ENCODE measurements at regions not wholly inside any gene's neighbourhood (a gene's known extent, or its start where the extent isn't known, plus 50 kb on each side); places are given as distances from the start of the nearest gene placed in this dataset.
"Not testable (repeated sequence)": the region's sequence is repeated elsewhere in the genome, so short reads cannot be mapped to it uniquely, and the experiment has no call there.

- H3K4me3 ChIP-seq (ENCODE audit: low read length), result no peak overlapping the region
- Mint-ChIP-seq H3K4me3 (no peak overlapping the region), H3K9me3 (peaks cover 0 to 14% (median 4%) of the 10 kb centered on the region in 5 donors), H3K36me3 (no peaks in the 10 kb centered on the region), H3K4me1 (no peaks in the 10 kb centered on the region), H3K27ac (no peak overlapping the region), H3K27me3 (no peaks in the 10 kb centered on the region)
- ChIA-PET POLR2A (no interaction called here), CTCF (no interaction called here)
- H3K27me3 ChIP-seq (ENCODE audit: insufficient read depth, low read length, poor library complexity, severe bottlenecking), result no peaks in the 10 kb centered on the region
- H3K9me3 ChIP-seq (ENCODE audit: low read length), result no peaks in the 10 kb centered on the region
- H3K27ac ChIP-seq (ENCODE audit: low read depth, low read length), result no peak overlapping the region
- no peak for DNase-seq
- H3K4me1 ChIP-seq (ENCODE audit: insufficient read depth, low read length), result no peaks in the 10 kb centered on the region
- no peaks in the 10 kb centered on the region for H3K36me3 ChIP-seq (ENCODE audit: insufficient read depth, low read length)
Measured at GRCh38 chr3:5710718-5711117, 523.2 kb downstream of the EDEM1 start.

DNA sequence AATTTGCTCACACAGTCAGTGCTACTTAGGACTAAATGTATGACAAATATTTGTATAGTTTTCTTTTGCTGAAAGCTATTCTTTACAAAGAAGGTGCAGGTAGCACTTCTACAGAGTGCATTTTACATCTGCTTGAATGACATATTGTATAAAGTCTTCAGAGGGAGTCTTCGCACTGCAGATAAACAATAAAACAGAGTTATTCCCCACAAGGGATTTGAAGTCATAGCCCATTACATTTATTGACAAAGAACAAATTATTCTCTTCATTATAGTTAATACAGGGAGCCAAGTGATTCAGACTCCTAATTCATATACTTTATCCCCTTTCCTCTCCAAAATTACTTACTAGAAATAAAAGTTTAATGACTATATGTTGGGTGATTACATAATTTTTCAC, 529.7 kb downstream of the EDEM1 start:
- Mint-ChIP-seq H3K36me3 (no peaks in the 10 kb centered on the region), H3K27me3 (peaks cover 0 to 2% of the 10 kb centered on the region in 2 donors), H3K9me3 (peaks cover 0 to 15% (median 10%) of the 10 kb centered on the region in 5 donors), H3K4me1 (no peaks in the 10 kb centered on the region), H3K27ac (no peak overlapping the region), H3K4me3 (no peak overlapping the region)
- DNase-seq, result no peak
- Histone ChIP-seq H3K4me3 (ENCODE audit: low read length) (no peak overlapping the region), H3K4me1 (ENCODE audit: insufficient read depth, low read length) (no peaks in the 10 kb centered on the region), H3K36me3 (ENCODE audit: insufficient read depth, low read length) (no peaks in the 10 kb centered on the region), H3K27me3 (ENCODE audit: insufficient read depth, low read length, poor library complexity, severe bottlenecking) (no peaks in the 10 kb centered on the region), H3K27ac (ENCODE audit: low read depth, low read length) (no peak overlapping the region), H3K9me3 (ENCODE audit: low read length) (no peaks in the 10 kb centered on the region)
- POLR2A ChIA-PET, result no interaction called here
- CTCF ChIA-PET, result no interaction called here

DNA sequence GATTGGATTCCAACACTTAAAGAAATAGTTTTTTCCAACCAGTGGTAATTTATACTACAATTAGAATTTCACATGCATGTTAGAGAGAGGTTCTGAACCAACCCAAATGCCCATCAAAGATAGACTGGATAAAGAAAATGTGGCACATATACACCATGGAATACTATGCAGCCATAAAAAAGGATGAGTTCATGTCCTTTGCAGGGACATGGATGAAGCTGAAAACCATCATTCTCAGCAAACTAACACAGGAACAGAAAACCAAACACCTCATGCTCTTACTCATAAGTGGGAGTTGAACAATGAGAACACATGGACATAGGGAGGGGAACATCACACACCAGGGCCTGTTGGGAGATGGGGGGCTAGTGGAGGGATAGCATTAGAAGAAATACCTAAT, 532.2 kb downstream of the EDEM1 start:
- POLR2A ChIA-PET; H3K4me3 ChIP-seq (ENCODE audit: low read length): not testable (repeated sequence)

GRCh38 chr3:5725801-5726200, 538.3 kb downstream of the EDEM1 start:
- Histone ChIP-seq H3K36me3 (ENCODE audit: insufficient read depth, low read length) (no peaks in the 10 kb centered on the region), H3K27me3 (ENCODE audit: insufficient read depth, low read length, poor library complexity, severe bottlenecking) (no peaks in the 10 kb centered on the region), H3K27ac (ENCODE audit: low read depth, low read length) (no peak overlapping the region), H3K9me3 (ENCODE audit: low read length) (no peaks in the 10 kb centered on the region), H3K4me3 (ENCODE audit: low read length) (no peak overlapping the region), H3K4me1 (ENCODE audit: insufficient read depth, low read length) (no peaks in the 10 kb centered on the region)
- no peak for DNase-seq
- Mint-ChIP-seq H3K9me3 (peaks cover 0 to 11% (median 0%) of the 10 kb centered on the region in 5 donors), H3K4me1 (no peaks in the 10 kb centered on the region), H3K27ac (no peak overlapping the region), H3K36me3 (no peaks in the 10 kb centered on the region), H3K27me3 (peaks cover 0 to under 1% of the 10 kb centered on the region in 2 donors), H3K4me3 (no peak overlapping the region)
- CTCF ChIA-PET, result no interaction called here
- POLR2A ChIA-PET, result no interaction called here

More for the DNA sequence above, 532.2 kb downstream of the EDEM1 start:
- CTCF ChIA-PET; H3K27ac ChIP-seq (ENCODE audit: low read depth, low read length); H3K36me3 Mint-ChIP-seq; H3K4me1 ChIP-seq (ENCODE audit: insufficient read depth, low read length); H3K36me3 ChIP-seq (ENCODE audit: insufficient read depth, low read length); H3K4me1 Mint-ChIP-seq; H3K4me3 Mint-ChIP-seq; H3K27me3 ChIP-seq (ENCODE audit: insufficient read depth, low read length, poor library complexity, severe bottlenecking); DNase-seq; H3K27ac Mint-ChIP-seq; H3K27me3 Mint-ChIP-seq; H3K9me3 ChIP-seq (ENCODE audit: low read length): not testable (repeated sequence)
- H3K9me3 Mint-ChIP-seq, result peaks cover 0 to 12% (median 10%) of the 10 kb centered on the region in 5 donors

DNA sequence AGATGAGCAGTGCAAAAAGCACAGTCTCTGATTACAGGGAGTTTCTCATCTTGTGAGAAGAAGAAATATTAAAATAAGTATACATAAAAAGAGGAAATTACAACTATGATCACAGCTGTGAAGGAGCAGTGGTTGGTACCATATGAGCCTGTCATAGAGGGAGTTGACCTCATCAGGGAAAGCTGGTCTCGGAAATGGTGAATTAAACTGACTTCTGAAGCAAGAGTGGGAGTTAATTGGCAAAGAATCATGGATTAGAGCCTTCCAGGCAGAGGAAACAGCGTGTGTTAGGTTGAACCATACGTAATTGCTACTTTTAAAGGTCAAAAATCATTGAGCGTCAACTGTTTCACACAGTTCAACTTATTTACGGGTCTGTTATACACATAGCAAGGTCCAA, 539.1 kb downstream of the EDEM1 start:
- H3K27me3 Mint-ChIP-seq, result no peaks in the 10 kb centered on the region
- no peak overlapping the region for H3K27ac Mint-ChIP-seq
- Histone ChIP-seq H3K9me3 (ENCODE audit: low read length) (no peaks in the 10 kb centered on the region), H3K27me3 (ENCODE audit: insufficient read depth, low read length, poor library complexity, severe bottlenecking) (no peaks in the 10 kb centered on the region), H3K36me3 (ENCODE audit: insufficient read depth, low read length) (no peaks in the 10 kb centered on the region), H3K4me3 (ENCODE audit: low read length) (no peak overlapping the region), H3K27ac (ENCODE audit: low read depth, low read length) (no peak overlapping the region), H3K4me1 (ENCODE audit: insufficient read depth, low read length) (no peaks in the 10 kb centered on the region)
- no peak overlapping the region for H3K4me3 Mint-ChIP-seq
- H3K9me3 Mint-ChIP-seq, result peaks cover 0 to 13% (median 0%) of the 10 kb centered on the region in 5 donors
- ChIA-PET CTCF (no interaction called here), POLR2A (no interaction called here)
- no peak for DNase-seq
- no peaks in the 10 kb centered on the region for H3K36me3 Mint-ChIP-seq
- H3K4me1 Mint-ChIP-seq, result no peaks in the 10 kb centered on the region

GRCh38 chr3:5727743-5728484, 540.4 kb downstream of the EDEM1 start:
- no peaks in the 10 kb centered on the region for H3K4me1 ChIP-seq (ENCODE audit: insufficient read depth, low read length)
- no peak for DNase-seq
- no peaks in the 10 kb centered on the region for H3K27me3 ChIP-seq (ENCODE audit: insufficient read depth, low read length, poor library complexity, severe bottlenecking)
- no peak overlapping the region for H3K4me3 Mint-ChIP-seq
- H3K36me3 Mint-ChIP-seq, result no peaks in the 10 kb centered on the region
- H3K4me1 Mint-ChIP-seq, result no peaks in the 10 kb centered on the region
- no peak overlapping the region for H3K27ac Mint-ChIP-seq
- CTCF ChIA-PET, result no interaction called here
- H3K36me3 ChIP-seq (ENCODE audit: insufficient read depth, low read length), result no peaks in the 10 kb centered on the region
- H3K9me3 Mint-ChIP-seq, result peaks cover 0 to 13% (median 0%) of the 10 kb centered on the region in 5 donors
- no peak overlapping the region for H3K27ac ChIP-seq (ENCODE audit: low read depth, low read length)
- H3K27me3 Mint-ChIP-seq, result no peaks in the 10 kb centered on the region
- no peak overlapping the region for H3K4me3 ChIP-seq (ENCODE audit: low read length)
- POLR2A ChIA-PET, result no interaction called here
- no peaks in the 10 kb centered on the region for H3K9me3 ChIP-seq (ENCODE audit: low read length)

DNA sequence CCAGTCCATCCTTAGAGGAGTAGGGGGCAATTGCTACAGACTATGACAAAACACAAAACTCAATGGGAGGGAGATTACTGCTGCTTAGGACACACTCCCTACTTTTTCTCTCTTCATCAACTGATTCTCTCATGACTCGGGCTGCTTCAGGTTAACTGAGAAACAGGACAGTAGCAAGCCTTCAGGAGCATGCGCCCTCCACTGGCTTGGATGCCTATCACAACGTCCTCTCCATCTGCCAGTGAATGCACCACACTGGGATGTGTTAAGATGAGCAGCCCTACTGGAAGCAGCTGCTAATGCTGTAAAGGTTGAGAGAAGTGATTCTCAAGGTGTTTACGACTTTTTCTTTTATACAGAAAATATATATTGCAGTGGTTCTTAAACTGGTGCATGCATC, 542.3 kb downstream of the EDEM1 start:
- H3K27ac Mint-ChIP-seq, result no peak overlapping the region
- Histone ChIP-seq H3K27ac (ENCODE audit: low read depth, low read length) (no peak overlapping the region), H3K27me3 (ENCODE audit: insufficient read depth, low read length, poor library complexity, severe bottlenecking) (no peaks in the 10 kb centered on the region), H3K9me3 (ENCODE audit: low read length) (no peaks in the 10 kb centered on the region), H3K4me1 (ENCODE audit: insufficient read depth, low read length) (no peaks in the 10 kb centered on the region), H3K36me3 (ENCODE audit: insufficient read depth, low read length) (no peaks in the 10 kb centered on the region), H3K4me3 (ENCODE audit: low read length) (no peak overlapping the region)
- H3K9me3 Mint-ChIP-seq, result peaks cover 0 to 16% (median 0%) of the 10 kb centered on the region in 5 donors
- no peaks in the 10 kb centered on the region for H3K27me3 Mint-ChIP-seq
- no peak for DNase-seq
- no peak overlapping the region for H3K4me3 Mint-ChIP-seq
- CTCF ChIA-PET, result no interaction called here
- no peaks in the 10 kb centered on the region for H3K4me1 Mint-ChIP-seq
- POLR2A ChIA-PET, result no interaction called here
- H3K36me3 Mint-ChIP-seq, result no peaks in the 10 kb centered on the region

DNA sequence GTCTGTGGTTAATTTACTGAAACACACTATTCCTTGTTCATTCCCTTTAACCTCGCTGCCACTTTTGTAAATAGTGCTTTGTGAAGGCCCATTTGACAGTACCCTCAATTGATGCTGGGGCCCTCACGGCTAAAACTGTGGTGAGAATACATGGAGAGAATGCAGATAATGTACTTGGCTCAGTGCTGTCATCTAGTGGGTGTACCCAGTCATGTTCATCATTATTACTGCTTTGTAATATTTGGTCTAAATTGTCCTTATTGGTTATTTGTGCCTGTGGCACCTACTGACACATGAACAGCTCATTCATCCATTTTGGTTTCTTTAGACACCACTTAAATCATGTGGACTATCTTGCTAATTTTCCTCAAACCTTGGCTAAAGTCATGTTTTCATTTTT, 543.6 kb downstream of the EDEM1 start:
- Mint-ChIP-seq H3K4me3 (no peak overlapping the region), H3K27me3 (no peaks in the 10 kb centered on the region), H3K36me3 (no peaks in the 10 kb centered on the region), H3K9me3 (peaks cover 0 to 14% (median 0%) of the 10 kb centered on the region in 5 donors), H3K4me1 (no peaks in the 10 kb centered on the region), H3K27ac (no peak overlapping the region)
- CTCF ChIA-PET, result no interaction called here
- H3K36me3 ChIP-seq (ENCODE audit: insufficient read depth, low read length), result no peaks in the 10 kb centered on the region
- H3K4me3 ChIP-seq (ENCODE audit: low read length), result no peak overlapping the region
- DNase-seq, result no peak
- H3K27ac ChIP-seq (ENCODE audit: low read depth, low read length), result no peak overlapping the region
- POLR2A ChIA-PET, result no interaction called here
- no peaks in the 10 kb centered on the region for H3K27me3 ChIP-seq (ENCODE audit: insufficient read depth, low read length, poor library complexity, severe bottlenecking)
- no peaks in the 10 kb centered on the region for H3K4me1 ChIP-seq (ENCODE audit: insufficient read depth, low read length)
- no peaks in the 10 kb centered on the region for H3K9me3 ChIP-seq (ENCODE audit: low read length)

- Histone ChIP-seq H3K9me3 (ENCODE audit: low read length) (no peaks in the 10 kb centered on the region), H3K4me1 (ENCODE audit: insufficient read depth, low read length) (no peaks in the 10 kb centered on the region), H3K4me3 (ENCODE audit: low read length) (no peak overlapping the region), H3K27me3 (ENCODE audit: insufficient read depth, low read length, poor library complexity, severe bottlenecking) (no peaks in the 10 kb centered on the region), H3K36me3 (ENCODE audit: insufficient read depth, low read length) (no peaks in the 10 kb centered on the region), H3K27ac (ENCODE audit: low read depth, low read length) (no peak overlapping the region)
- Mint-ChIP-seq H3K4me3 (no peak overlapping the region), H3K4me1 (no peaks in the 10 kb centered on the region), H3K9me3 (peaks cover 0 to 12% (median 2%) of the 10 kb centered on the region in 5 donors), H3K36me3 (no peaks in the 10 kb centered on the region), H3K27ac (no peak overlapping the region), H3K27me3 (no peaks in the 10 kb centered on the region)
- POLR2A ChIA-PET, result no interaction called here
- no peak for DNase-seq
- CTCF ChIA-PET, result no interaction called here
Measured at GRCh38 chr3:5732081-5732480, 544.6 kb downstream of the EDEM1 start.
